Gastroesophageal sphincter (tissue), 4 donors: ENCODE measurements at regions not wholly inside any gene's neighbourhood (a gene's known extent, or its start where the extent isn't known, plus 50 kb on each side); places are given as distances from the start of the nearest gene placed in this dataset.

Experiments
- ATAC-seq: fragments of 150-250 bp; one replicate; pipeline ENCODE4 v1.9.1; 2016; ENCODE audit warnings: mild to moderate bottlenecking, moderate library complexity
- H3K27ac ChIP-seq, 4 donors: fragments of 200-600 bp; sonication (generic) in 3 of 4; 1 replicate in 3 of 4; 2 replicates in 1 of 4; pipeline ENCODE4 v1.5.1; 2016 to 2019
- H3K27me3 ChIP-seq: fragments of 200-600 bp; sonication (generic); one replicate; pipeline ENCODE4 v1.5.1; 2019
- H3K36me3 ChIP-seq, 2 donors: fragments of 200-600 bp; sonication (generic); one replicate each; pipeline ENCODE4 v1.5.1; 2019; ENCODE audit warnings: control low read depth in 1 of 2
- H3K4me1 ChIP-seq, 3 donors: fragments of 200-600 bp; sonication (generic); 1 replicate in 2 of 3; 2 replicates in 1 of 3; pipeline ENCODE4 v1.5.1; 2016 to 2019; ENCODE audit warnings: control low read depth in 2 of 3
- H3K4me3 ChIP-seq, 2 donors: fragments of 200-600 bp; sonication (generic); one replicate each; pipeline ENCODE4 v1.5.1; 2019; ENCODE audit warnings: mild to moderate bottlenecking in 1 of 2, moderate library complexity in 1 of 2
- H3K9me3 ChIP-seq, 3 donors: fragments of 200-600 bp; sonication (generic); one replicate each; pipeline ENCODE4 v1.5.1; 2017 to 2019; ENCODE audit warnings: control low read depth in 2 of 3
- CTCF ChIP-seq, 4 experiments: fragments of 200-600 bp in 2 of 4; fragments of 450-650 bp in 2 of 4; sonication (generic) in 1 of 4; IDR thresholded peaks; one replicate each; pipeline ENCODE4 v1.5.1; 2017 to 2019; ENCODE audit warnings: antibody characterized with exemption in 4 of 4, mild to moderate bottlenecking in 2 of 4, moderate library complexity in 2 of 4
- EP300 ChIP-seq: sonication (generic); formaldehyde crosslinking; IDR thresholded peaks from one replicate; pipeline ENCODE4 v1.6.1; 2017; ENCODE audit warnings: antibody characterized with exemption, mild to moderate bottlenecking
- POLR2A ChIP-seq, 2 donors: fragments of 450-650 bp; IDR thresholded peaks; one replicate each; pipeline ENCODE4 v1.6.1; 2017; ENCODE audit warnings: antibody characterized with exemption in 2 of 2, mild to moderate bottlenecking in 2 of 2, moderate library complexity in 1 of 2
- POLR2AphosphoS5 ChIP-seq: sonication (generic); formaldehyde crosslinking; IDR thresholded peaks from one replicate; pipeline ENCODE4 v1.6.1; 2017; ENCODE audit warnings: antibody characterized with exemption
- WGBS, 2 donors: methylation state at CpG; one replicate each; pipeline ENCODE4 v1.1.5; 2018; ENCODE audit warnings: low coverage in 1 of 2; 5-methylcytosine and 5-hydroxymethylcytosine counted together

GRCh38 chr22:27394806-27395404 lies 406.7 kb downstream of the MN1 start:
- 93 to 97% methylated on average over 3 of the region's 3 CpGs for WGBS, 2 donors
- no peak overlapping the region for H3K27ac ChIP-seq
- H3K9me3 ChIP-seq, result no peaks in the 10 kb centered on the region
- H3K4me1 ChIP-seq, result peaks cover 0 to 25% (median 0%) of the 10 kb centered on the region in 3 donors
- ATAC-seq, result no peak
- H3K36me3 ChIP-seq, result no peaks in the 10 kb centered on the region
- H3K4me3 ChIP-seq, result no peak overlapping the region
- no peak for TF ChIP-seq POLR2AphosphoS5
- TF ChIP-seq EP300, result no peak
- TF ChIP-seq CTCF (IDR thresholded peaks at IDR 0.05), result no peak
- no peak for TF ChIP-seq POLR2A (IDR thresholded peaks at IDR 0.05)
- peaks cover 12% of the 10 kb centered on the region for H3K27me3 ChIP-seq

- H3K4me3 ChIP-seq, result no peak overlapping the region
- no peak for ATAC-seq
- H3K27me3 ChIP-seq, result peaks cover 22% of the 10 kb centered on the region
- H3K4me1 ChIP-seq, result peaks cover 0 to 11% (median 0%) of the 10 kb centered on the region in 3 donors
- TF ChIP-seq POLR2AphosphoS5 (no peak), CTCF (IDR thresholded peaks at IDR 0.05) (no peak), POLR2A (IDR thresholded peaks at IDR 0.05) (no peak), EP300 (no peak)
- H3K27ac ChIP-seq, result peak overlapping the region in 1 of 4 donors; percentile 10
- no peaks in the 10 kb centered on the region for H3K36me3 ChIP-seq
- peaks cover 0 to 10% (median 0%) of the 10 kb centered on the region in 3 donors for H3K9me3 ChIP-seq
- WGBS, 2 donors, result 80 to 91% methylated on average over 1 to 5 of the region's 6 CpGs
Observed at GRCh38 chr22:27397036-27397953, 404.3 kb downstream of the MN1 start.

GRCh38 chr22:27397954-27398342 lies 403.6 kb downstream of the MN1 start:
- Histone ChIP-seq H3K9me3 (peaks cover 0 to 16% (median 0%) of the 10 kb centered on the region in 3 donors), H3K4me3 (no peak overlapping the region), H3K4me1 (peaks cover 0 to 11% (median 0%) of the 10 kb centered on the region in 3 donors), H3K27me3 (peaks cover 22% of the 10 kb centered on the region), H3K27ac (no peak overlapping the region), H3K36me3 (no peaks in the 10 kb centered on the region)
- 34 to 38% methylated on average over 5 to 12 of the region's 13 CpGs for WGBS, 2 donors
- TF ChIP-seq POLR2AphosphoS5 (peak; percentile 7), CTCF (IDR thresholded peaks at IDR 0.05) (no peak)
- ATAC-seq, result peak; percentile 83

- peak overlapping the region in 2 of 4 donors; percentile 12 to 62 for H3K27ac ChIP-seq
- no peak for ATAC-seq
- WGBS, 2 donors, result 13% methylated on average over 14 to 15 of the region's 19 CpGs
Observed at GRCh38 chr22:27399161-27399560, 402.4 kb downstream of the MN1 start.

More at GRCh38 chr22:27399161-27399560, 402.4 kb downstream of the MN1 start:
- TF ChIP-seq POLR2AphosphoS5 (no peak), EP300 (no peak), POLR2A (IDR thresholded peaks at IDR 0.05) (no peak), CTCF (IDR thresholded peaks at IDR 0.05) (no peak)
- Histone ChIP-seq H3K36me3 (no peaks in the 10 kb centered on the region), H3K4me3 (peak overlapping the region in 1 of 2 donors; percentile 20), H3K27me3 (peaks cover 22% of the 10 kb centered on the region), H3K9me3 (peaks cover 0 to 20% (median 0%) of the 10 kb centered on the region in 3 donors), H3K4me1 (peaks cover 0 to 11% (median 0%) of the 10 kb centered on the region in 3 donors)
